Cardiac fibroblast (primary cell): ENCODE measurements at regions not wholly inside any gene's neighbourhood (a gene's known extent, or its start where the extent isn't known, plus 50 kb on each side); places are given as distances from the start of the nearest gene placed in this dataset.

Experiments
- DNase-seq, 2 donors: peaks; one replicate each; pipeline versions ENCODE4 v3.0.0 to v3.0.0-alpha.2; 2010; ENCODE audit warnings: low read depth in 2 of 2
- H3K4me3 ChIP-seq, 2 donors: replicated peaks in 1 of 2; 1 replicate in 1 of 2; 2 replicates in 1 of 2; pipeline ENCODE4 v1.5.1; 2011; ENCODE audit warnings: low read depth in 2 of 2, low read length in 2 of 2, mild to moderate bottlenecking in 2 of 2, moderate library complexity in 1 of 2
- TF ChIP-seq, protein P1 (sequence below): IDR thresholded peaks from one replicate; pipeline ENCODE4 v1.5.1; 2011; ENCODE audit warnings: low read depth, mild to moderate bottlenecking, low read length, inconsistent platforms

DNA sequence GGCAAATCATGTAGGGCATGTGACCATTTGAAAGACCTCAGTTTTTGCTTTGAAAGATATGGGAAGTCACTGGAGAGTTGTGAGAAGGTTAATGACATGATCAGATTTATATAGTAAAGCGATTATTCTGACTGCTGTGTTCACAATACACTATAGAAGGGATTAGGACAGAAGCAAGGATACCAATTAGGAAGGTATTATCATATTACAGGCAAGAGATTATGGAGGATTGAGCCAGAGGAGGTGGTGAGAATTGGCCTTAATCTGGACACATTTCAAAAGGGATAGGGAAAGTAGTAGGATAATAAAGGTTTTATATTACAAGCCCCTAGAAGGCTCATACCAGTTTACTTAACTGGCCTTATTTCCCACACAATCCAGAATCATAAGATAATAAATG is 124.9 kb upstream of the POF1B start:
- DNase-seq, result no peak
- TF ChIP-seq, protein P1, sequence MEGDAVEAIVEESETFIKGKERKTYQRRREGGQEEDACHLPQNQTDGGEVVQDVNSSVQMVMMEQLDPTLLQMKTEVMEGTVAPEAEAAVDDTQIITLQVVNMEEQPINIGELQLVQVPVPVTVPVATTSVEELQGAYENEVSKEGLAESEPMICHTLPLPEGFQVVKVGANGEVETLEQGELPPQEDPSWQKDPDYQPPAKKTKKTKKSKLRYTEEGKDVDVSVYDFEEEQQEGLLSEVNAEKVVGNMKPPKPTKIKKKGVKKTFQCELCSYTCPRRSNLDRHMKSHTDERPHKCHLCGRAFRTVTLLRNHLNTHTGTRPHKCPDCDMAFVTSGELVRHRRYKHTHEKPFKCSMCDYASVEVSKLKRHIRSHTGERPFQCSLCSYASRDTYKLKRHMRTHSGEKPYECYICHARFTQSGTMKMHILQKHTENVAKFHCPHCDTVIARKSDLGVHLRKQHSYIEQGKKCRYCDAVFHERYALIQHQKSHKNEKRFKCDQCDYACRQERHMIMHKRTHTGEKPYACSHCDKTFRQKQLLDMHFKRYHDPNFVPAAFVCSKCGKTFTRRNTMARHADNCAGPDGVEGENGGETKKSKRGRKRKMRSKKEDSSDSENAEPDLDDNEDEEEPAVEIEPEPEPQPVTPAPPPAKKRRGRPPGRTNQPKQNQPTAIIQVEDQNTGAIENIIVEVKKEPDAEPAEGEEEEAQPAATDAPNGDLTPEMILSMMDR, result no peak
- H3K4me3 ChIP-seq, result no peak overlapping the region

DNA sequence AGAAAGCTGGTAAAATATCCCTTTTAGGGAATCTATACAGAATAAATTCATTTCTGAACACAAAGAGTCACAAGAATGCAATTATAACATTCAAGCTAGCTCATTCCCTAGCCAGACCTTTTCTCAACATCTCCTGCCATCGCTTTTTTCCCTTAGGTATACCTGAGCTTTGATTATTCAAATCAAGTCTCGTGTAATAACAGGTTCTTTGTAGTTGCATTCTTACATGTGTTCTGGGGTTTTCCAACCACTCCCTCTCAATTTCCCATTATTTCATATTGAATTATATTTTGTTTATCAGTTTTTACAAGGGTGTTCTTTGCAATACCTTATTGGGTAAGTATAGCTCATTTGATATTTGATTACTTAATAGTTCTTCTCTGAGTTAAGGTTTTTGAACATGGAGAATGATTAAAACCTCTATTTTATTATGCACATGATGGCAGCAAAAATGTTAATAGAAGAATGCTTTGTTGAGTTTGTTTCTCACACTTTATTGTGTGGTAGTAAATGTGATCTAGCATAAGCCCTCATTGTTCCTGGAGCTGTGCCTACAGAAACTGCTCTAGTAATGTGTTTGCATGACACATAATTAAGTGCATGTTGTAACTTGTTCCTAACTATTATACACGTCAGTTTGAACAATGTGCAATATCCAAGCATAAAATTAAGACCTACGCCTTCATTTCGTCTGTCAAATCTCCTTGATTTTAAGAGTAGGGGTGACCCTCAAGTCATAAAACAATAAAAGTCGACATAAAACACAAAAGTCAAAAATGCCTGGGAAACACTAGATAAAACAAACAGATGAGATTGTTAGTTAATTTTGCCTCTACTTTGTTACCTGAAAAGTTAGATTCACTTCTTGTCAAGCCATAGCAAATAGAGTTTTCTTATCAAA is 124.0 kb upstream of the POF1B start:
- TF ChIP-seq, protein P1, result no peak
- DNase-seq, result no peak
- H3K4me3 ChIP-seq, result no peak overlapping the region

DNA sequence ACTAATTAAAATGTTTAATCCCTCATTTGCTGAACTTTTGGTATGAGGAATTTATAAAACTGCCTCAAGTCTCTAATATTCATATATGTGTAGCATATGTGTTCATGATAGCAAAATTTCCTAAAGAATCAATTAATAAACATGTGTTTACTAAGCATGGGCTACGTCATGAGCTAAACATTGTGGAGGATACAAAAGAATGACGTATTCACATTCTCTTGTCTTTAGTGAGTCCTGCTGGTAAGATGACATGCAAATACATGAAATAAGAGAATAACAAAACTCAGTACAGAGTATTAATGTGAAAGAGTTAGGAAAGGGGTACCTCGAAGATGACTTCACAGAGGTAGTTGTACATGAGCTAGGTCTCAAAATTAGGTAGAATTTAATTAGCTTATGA is 121.9 kb upstream of the POF1B start:
- H3K4me3 ChIP-seq, result no peak overlapping the region
- DNase-seq, result no peak
- TF ChIP-seq, protein P1, result no peak

DNA sequence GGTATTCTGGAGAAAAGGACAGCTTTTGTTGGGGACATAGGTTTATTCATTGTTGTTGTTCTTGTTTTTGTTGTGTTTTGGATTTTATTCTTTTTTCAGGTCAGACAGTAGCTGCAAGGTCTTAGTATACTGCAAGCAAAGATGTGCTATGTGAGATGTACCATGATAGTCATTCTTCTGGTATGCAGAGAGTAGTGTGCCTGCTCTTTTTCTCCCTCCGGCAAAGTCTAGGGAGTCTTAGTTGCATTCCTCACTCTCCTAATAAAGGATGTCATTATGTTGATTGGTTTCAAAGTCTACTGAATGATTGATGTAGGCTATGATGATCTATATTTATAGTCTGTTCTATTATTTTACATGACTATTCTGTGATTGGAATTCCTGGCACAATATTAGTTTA is 119.9 kb upstream of the POF1B start:
- TF ChIP-seq, protein P1, result no peak
- no peak for DNase-seq
- H3K4me3 ChIP-seq, result no peak overlapping the region

DNA sequence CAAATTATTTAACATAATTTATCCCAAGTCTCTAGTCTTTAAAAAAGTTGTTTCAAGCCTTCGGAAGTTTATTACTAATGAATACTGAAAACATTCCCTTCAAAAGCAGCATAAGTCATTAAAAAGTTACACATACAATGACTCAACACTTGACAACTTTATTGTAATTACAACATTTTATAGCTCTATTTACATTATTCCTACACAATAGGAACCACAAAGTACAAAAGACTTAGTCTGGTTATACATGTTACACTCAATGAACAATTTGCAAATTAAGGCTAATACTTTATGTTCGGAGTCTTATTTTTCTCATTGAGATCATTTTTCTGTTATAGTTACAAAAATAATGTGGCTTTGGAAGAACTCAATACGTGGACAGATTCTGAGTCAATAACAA is 114.4 kb upstream of the POF1B start:
- no peak overlapping the region for H3K4me3 ChIP-seq
- no peak for DNase-seq
- TF ChIP-seq, protein P1, result no peak

DNA sequence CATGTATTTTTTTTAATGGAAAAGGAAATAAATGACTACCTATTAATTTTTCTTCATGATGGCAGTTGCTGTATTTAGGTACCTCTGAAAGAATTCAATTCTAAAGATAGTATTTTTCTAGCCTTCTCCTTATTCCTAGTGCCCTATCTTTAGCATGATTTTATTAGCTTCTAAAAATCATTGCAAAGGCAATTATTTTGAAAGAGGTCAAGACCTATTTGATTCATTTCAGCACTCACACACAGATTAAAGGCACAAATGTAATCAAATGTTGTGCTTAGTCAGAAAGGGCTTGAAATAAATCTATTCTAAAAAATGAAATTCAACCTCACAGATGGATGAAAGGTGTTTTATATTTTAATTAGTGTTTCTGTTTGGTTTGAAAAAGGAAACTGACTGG is 74.8 kb upstream of the POF1B start:
- no peak for DNase-seq
- no peak overlapping the region for H3K4me3 ChIP-seq
- TF ChIP-seq, protein P1, result no peak
